ENCODE measurements at regions not wholly inside any gene's neighbourhood (a gene's known extent, or its start where the extent isn't known, plus 50 kb on each side); places are given as distances from the start of the nearest gene placed in this dataset.

DNA sequence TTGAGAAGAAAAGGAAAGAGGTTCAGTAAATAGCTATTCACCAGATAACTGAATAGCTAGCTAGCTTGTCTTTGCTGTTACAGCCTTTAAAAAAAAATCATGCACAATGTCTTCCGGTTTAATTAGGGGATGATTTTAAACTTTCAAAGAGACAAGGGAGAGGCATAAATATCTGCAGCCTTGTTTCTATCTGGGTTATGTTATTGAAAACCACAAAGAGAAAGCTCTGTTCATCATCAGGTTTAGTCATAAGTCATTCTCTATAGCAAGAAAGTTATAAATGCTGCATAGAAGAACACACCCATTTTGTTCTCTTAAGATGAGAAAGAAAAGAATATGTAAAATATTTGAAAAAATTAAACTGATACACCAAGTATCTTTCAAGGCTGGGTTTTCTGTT is 1046.9 kb downstream of the AACS start:
- TF ChIP-seq, protein P1, sequence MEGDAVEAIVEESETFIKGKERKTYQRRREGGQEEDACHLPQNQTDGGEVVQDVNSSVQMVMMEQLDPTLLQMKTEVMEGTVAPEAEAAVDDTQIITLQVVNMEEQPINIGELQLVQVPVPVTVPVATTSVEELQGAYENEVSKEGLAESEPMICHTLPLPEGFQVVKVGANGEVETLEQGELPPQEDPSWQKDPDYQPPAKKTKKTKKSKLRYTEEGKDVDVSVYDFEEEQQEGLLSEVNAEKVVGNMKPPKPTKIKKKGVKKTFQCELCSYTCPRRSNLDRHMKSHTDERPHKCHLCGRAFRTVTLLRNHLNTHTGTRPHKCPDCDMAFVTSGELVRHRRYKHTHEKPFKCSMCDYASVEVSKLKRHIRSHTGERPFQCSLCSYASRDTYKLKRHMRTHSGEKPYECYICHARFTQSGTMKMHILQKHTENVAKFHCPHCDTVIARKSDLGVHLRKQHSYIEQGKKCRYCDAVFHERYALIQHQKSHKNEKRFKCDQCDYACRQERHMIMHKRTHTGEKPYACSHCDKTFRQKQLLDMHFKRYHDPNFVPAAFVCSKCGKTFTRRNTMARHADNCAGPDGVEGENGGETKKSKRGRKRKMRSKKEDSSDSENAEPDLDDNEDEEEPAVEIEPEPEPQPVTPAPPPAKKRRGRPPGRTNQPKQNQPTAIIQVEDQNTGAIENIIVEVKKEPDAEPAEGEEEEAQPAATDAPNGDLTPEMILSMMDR (conservative IDR thresholded peaks at IDR 0.05 in 1 of 2, IDR thresholded peaks at IDR 0.05 in 1 of 2; ENCODE audit: extremely low read depth in 1 of 2, insufficient read depth in 1 of 2, low read depth in 1 of 2, low read length in 2 of 2): no peak
- TF ChIP-seq EZH2 (IDR thresholded peaks at IDR 0.05; ENCODE audit: borderline replicate concordance, low read length): no peak

Data from mammary epithelial cell (primary cell).